Endodermal cell (in vitro differentiated cells): ENCODE measurements at regions not wholly inside any gene's neighbourhood (a gene's known extent, or its start where the extent isn't known, plus 50 kb on each side); places are given as distances from the start of the nearest gene placed in this dataset.

Source experiments
- DNase-seq: peaks from one replicate; pipeline ENCODE4 v3.0.0-alpha.2; 2017
- H3K27ac ChIP-seq: 2 replicates; pipeline ENCODE4 v1.5.1; 2013; ENCODE audit warnings: mild to moderate bottlenecking, low read depth, low read length, moderate library complexity
- H3K27me3 ChIP-seq: 2 replicates; pipeline ENCODE4 v1.6.1; 2013; ENCODE audit warnings: mild to moderate bottlenecking, low read length, moderate library complexity; ENCODE audit not compliant: insufficient read depth, control insufficient read depth, poor library complexity, severe bottlenecking
- H3K36me3 ChIP-seq: 2 replicates; pipeline ENCODE4 v1.7.0; 2013; ENCODE audit warnings: mild to moderate bottlenecking, low read length, moderate library complexity; ENCODE audit not compliant: control insufficient read depth, insufficient read depth
- H3K4me1 ChIP-seq: one replicate; pipeline ENCODE4 v1.7.0; 2013; ENCODE audit warnings: low read length; ENCODE audit not compliant: control insufficient read depth, insufficient read depth
- H3K4me3 ChIP-seq: 2 replicates; pipeline ENCODE4 v1.5.1; 2013; ENCODE audit warnings: mild to moderate bottlenecking, low read length, moderate library complexity
- H3K9ac ChIP-seq: 2 replicates; pipeline ENCODE4 v1.6.1; 2013; ENCODE audit warnings: mild to moderate bottlenecking, low read length, moderate library complexity; ENCODE audit not compliant: poor library complexity, severe bottlenecking; ENCODE audit errors: extremely low read depth
- H3K9me3 ChIP-seq: 2 replicates; pipeline ENCODE4 v1.6.1; 2013; ENCODE audit warnings: mild to moderate bottlenecking, low read length, moderate library complexity; ENCODE audit not compliant: control insufficient read depth
- H3K27ac Mint-ChIP-seq: 2 replicates; pipeline ENCODE4 v1.8.0; 2020; ENCODE audit warnings: mixed read lengths
- H3K27me3 Mint-ChIP-seq: 2 replicates; pipeline ENCODE4 v1.8.0; 2021; ENCODE audit warnings: mild to moderate bottlenecking, mixed read lengths; ENCODE audit not compliant: insufficient read depth
- H3K36me3 Mint-ChIP-seq: 2 replicates; pipeline ENCODE4 v1.8.0; 2020; ENCODE audit warnings: low read depth, mixed read lengths
- H3K4me1 Mint-ChIP-seq: 2 replicates; pipeline ENCODE4 v1.8.0; 2020; ENCODE audit warnings: mixed read lengths
- H3K4me3 Mint-ChIP-seq: 2 replicates; pipeline ENCODE4 v1.8.0; 2020; ENCODE audit warnings: mild to moderate bottlenecking, moderate library complexity, mixed read lengths
- H3K9me3 Mint-ChIP-seq: 2 replicates; pipeline ENCODE4 v1.8.0; 2020; ENCODE audit warnings: mild to moderate bottlenecking, mixed read lengths
- WGBS, 2 experiments: methylation state at CpG; one replicate each; pipeline versions ENCODE4 v1.1.5 to v1.1.7; 2013; ENCODE audit warnings: missing lambda C conversion rate in 2 of 2, mixed read lengths in 1 of 2; ENCODE audit not compliant: insufficient coverage in 1 of 2, insufficient read length in 1 of 2; 5-methylcytosine and 5-hydroxymethylcytosine counted together
- TF ChIP-seq, protein P1 (sequence below): fragments of 200-600 bp; sonication (generic); conservative IDR thresholded peaks from 2 replicates; pipeline ENCODE4 v1.5.0; 2021; ENCODE audit warnings: antibody characterized with exemption, mild to moderate bottlenecking

DNA sequence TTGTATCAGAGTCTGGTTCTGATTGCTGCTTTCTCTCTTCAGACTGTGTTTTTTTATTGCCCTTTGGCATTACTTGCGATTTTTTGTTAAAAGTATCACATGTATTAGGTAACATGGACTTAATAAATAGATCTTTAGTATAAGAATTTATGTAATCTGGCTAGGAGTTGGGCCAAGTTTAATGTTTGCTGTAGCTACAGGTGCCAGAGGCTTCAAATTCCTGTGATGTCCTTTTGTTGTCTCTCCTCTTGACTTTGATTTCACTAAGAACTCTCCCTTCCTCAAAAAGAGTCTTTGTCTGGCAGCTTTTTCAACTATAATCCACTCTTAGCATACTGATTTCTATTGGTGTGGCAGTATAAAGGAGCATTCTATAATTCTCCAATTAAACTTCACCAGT lies 313.1 kb downstream of the DTWD2 start:
- Mint-ChIP-seq H3K27ac (no peak overlapping the region), H3K27me3 (no peaks in the 10 kb centered on the region)

DNA sequence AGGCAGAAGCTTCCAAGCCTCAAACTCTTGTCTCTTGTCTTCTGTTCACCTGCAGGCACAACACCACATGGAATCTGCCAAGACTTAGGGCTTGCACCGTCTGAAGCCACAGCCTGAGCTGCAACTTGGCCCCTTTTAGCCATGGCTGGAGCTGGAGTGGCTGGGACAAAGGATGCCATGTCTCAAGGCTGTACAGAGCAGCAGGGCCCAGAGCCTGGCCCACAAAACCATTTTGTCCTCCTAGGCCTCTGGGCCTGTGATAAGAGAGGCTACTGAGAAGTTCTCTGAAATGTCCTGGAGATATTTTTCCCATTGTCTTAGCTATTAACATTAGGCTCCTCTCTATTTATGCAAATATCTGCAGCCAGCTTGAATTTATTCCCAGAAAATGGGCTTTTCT lies 330.8 kb downstream of the DTWD2 start:
- Mint-ChIP-seq H3K27me3 (no peaks in the 10 kb centered on the region), H3K27ac (no peak overlapping the region), H3K4me1 (peaks cover 8% of the 10 kb centered on the region), H3K9me3 (peaks cover 62% of the 10 kb centered on the region), H3K4me3 (no peak overlapping the region), H3K36me3 (peaks cover 26% of the 10 kb centered on the region)
- H3K4me1 ChIP-seq = no peaks in the 10 kb centered on the region
- no peak for DNase-seq
- H3K27ac ChIP-seq = no peak overlapping the region
- H3K36me3 ChIP-seq = no peaks in the 10 kb centered on the region
- 89% methylated on average over 1 of the region's 1 CpG; no CpG with 5 or more reads in 1 of the 2 experiments for WGBS, 2 experiments
- H3K27me3 ChIP-seq = no peaks in the 10 kb centered on the region
- TF ChIP-seq, protein P1, sequence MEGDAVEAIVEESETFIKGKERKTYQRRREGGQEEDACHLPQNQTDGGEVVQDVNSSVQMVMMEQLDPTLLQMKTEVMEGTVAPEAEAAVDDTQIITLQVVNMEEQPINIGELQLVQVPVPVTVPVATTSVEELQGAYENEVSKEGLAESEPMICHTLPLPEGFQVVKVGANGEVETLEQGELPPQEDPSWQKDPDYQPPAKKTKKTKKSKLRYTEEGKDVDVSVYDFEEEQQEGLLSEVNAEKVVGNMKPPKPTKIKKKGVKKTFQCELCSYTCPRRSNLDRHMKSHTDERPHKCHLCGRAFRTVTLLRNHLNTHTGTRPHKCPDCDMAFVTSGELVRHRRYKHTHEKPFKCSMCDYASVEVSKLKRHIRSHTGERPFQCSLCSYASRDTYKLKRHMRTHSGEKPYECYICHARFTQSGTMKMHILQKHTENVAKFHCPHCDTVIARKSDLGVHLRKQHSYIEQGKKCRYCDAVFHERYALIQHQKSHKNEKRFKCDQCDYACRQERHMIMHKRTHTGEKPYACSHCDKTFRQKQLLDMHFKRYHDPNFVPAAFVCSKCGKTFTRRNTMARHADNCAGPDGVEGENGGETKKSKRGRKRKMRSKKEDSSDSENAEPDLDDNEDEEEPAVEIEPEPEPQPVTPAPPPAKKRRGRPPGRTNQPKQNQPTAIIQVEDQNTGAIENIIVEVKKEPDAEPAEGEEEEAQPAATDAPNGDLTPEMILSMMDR = no peak
- peaks cover 44% of the 10 kb centered on the region for H3K9me3 ChIP-seq
- H3K4me3 ChIP-seq = peak overlapping the region; percentile 62
- H3K9ac ChIP-seq = no peak overlapping the region

More for the DNA sequence above, 313.1 kb downstream of the DTWD2 start:
- Histone ChIP-seq H3K27me3 (no peaks in the 10 kb centered on the region), H3K36me3 (no peaks in the 10 kb centered on the region), H3K9me3 (peaks cover 22% of the 10 kb centered on the region), H3K9ac (no peak overlapping the region), H3K27ac (no peak overlapping the region), H3K4me3 (peak overlapping the region; percentile 10), H3K4me1 (peaks cover 10% of the 10 kb centered on the region)
- DNase-seq = no peak
- peaks cover 16% of the 10 kb centered on the region for H3K9me3 Mint-ChIP-seq
- H3K4me3 Mint-ChIP-seq = no peak overlapping the region
- TF ChIP-seq, protein P1 = no peak
- H3K4me1 Mint-ChIP-seq = peaks cover 23% of the 10 kb centered on the region
- peaks cover 6% of the 10 kb centered on the region for H3K36me3 Mint-ChIP-seq
- WGBS, 2 experiments = 80 to 100% methylated on average over 1 of the region's 1 CpG

DNA sequence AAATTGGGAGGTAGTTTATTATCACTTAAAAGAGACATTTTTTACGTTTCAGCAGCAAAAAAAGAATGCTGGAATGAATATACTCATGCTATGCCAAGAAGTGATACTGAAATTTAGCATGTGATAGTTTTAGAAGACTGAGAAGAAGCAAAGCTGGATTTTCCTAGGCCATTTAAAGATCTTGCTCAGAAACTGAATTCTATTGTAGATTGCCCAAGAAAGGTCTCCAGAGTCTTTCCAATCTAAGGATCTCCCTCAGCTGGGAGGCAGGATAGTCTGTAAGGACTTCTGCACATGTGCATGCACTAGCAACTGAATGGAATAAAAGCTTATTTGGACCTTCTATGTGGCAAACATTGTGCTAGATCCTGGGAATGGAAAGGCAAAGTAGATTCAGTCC lies 334.5 kb downstream of the DTWD2 start:
- DNase-seq = no peak
- peaks cover 18% of the 10 kb centered on the region for H3K4me1 Mint-ChIP-seq
- H3K9ac ChIP-seq = no peak overlapping the region
- H3K27me3 ChIP-seq = no peaks in the 10 kb centered on the region
- 67 to 91% methylated on average over 1 of the region's 1 CpG for WGBS, 2 experiments
- H3K27me3 Mint-ChIP-seq = no peaks in the 10 kb centered on the region
- TF ChIP-seq, protein P1 = no peak
- H3K9me3 ChIP-seq = peaks cover 28% of the 10 kb centered on the region
- H3K4me3 ChIP-seq = no peak overlapping the region
- H3K27ac Mint-ChIP-seq = no peak overlapping the region
- H3K4me3 Mint-ChIP-seq = no peak overlapping the region
- no peak overlapping the region for H3K27ac ChIP-seq
- H3K4me1 ChIP-seq = no peaks in the 10 kb centered on the region
- peaks cover 36% of the 10 kb centered on the region for H3K9me3 Mint-ChIP-seq
- no peaks in the 10 kb centered on the region for H3K36me3 ChIP-seq
- H3K36me3 Mint-ChIP-seq = peaks cover 26% of the 10 kb centered on the region
